H4 (cell line): ENCODE measurements at regions not wholly inside any gene's neighbourhood (a gene's known extent, or its start where the extent isn't known, plus 50 kb on each side); places are given as distances from the start of the nearest gene placed in this dataset.
"Not testable (repeated sequence)": the region's sequence is repeated elsewhere in the genome, so short reads cannot be mapped to it uniquely, and the experiment has no call there.

Experiments used
- DNase-seq: peaks from one replicate; pipeline ENCODE4 v3.0.0-alpha.2; 2015; ENCODE audit warnings: low spot score

- DNase-seq, result no peak
Measured at GRCh38 chrX:44096666-44097065, 123.5 kb upstream of the NDP start.

GRCh38 chrX:44094821-44095530 is 121.8 kb upstream of the NDP start:
- no peak for DNase-seq

- no peak for DNase-seq
Measured at GRCh38 chrX:44093431-44093830, 120.2 kb upstream of the NDP start.

DNA sequence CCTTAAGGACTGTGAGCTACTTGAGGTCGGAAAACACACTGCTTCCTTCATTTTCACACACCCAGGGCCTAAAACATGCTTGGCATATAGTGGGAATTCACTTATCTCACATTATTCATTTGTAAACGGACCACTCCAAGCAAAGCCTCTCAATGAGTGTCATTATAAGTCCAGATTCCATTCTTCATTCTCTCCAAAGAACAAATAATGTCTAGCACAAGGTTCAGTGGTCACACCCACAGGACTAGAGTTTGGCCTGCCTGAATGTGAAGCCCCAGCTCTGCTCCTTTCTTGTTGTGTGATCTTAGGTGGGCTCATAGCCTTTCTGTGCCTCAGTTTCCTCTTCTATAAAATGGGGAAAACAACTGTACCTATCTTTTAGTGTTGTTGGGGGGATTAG is 119.6 kb upstream of the NDP start:
- no peak for DNase-seq

- DNase-seq, result no peak
Measured at GRCh38 chrX:44088510-44089144, 115.4 kb upstream of the NDP start.

DNA sequence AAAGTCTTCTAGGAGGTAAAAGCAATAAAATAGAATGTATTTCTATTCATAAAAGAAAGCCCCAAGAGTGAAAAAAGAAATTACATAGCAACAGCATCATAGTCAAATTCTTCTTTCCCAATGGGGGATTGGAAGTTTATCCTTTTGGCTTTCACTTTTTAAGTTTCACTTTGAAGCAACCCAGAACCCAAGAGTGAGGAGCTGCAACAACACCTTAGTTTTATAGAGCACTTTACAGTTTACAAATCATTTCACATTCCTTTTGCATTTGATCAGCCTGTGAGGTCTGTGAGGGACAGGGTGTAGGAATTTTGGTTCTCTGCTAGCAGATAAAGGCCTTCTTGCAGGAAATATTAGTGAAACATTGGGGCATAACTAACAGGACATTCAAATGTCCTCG is 112.0 kb upstream of the NDP start:
- DNase-seq, result no peak

GRCh38 chrX:44082829-44083228 is 109.6 kb upstream of the NDP start:
- peak; percentile 52 for DNase-seq

DNA sequence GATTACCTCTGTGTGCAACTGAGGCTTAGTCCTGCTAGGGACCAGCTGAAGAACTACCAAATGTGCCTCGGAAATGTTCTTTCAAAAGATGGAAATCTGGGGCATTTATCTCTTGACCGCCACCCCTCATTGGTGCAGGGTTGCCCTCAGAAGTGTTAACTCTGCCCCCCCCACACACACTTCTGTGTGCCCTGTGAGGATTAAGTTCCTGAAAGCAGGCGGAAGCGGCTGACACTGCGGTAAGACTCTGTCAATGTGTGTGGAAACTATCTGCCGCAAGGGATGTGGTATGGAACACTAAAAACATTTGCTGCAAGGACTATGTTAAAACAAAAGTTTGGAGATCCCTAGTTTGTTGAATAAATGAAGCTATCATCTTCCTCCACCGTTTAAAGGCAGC is 106.9 kb upstream of the NDP start:
- DNase-seq, result no peak

- DNase-seq, result no peak
Measured at GRCh38 chrX:44072631-44073030, 99.4 kb upstream of the NDP start.

DNA sequence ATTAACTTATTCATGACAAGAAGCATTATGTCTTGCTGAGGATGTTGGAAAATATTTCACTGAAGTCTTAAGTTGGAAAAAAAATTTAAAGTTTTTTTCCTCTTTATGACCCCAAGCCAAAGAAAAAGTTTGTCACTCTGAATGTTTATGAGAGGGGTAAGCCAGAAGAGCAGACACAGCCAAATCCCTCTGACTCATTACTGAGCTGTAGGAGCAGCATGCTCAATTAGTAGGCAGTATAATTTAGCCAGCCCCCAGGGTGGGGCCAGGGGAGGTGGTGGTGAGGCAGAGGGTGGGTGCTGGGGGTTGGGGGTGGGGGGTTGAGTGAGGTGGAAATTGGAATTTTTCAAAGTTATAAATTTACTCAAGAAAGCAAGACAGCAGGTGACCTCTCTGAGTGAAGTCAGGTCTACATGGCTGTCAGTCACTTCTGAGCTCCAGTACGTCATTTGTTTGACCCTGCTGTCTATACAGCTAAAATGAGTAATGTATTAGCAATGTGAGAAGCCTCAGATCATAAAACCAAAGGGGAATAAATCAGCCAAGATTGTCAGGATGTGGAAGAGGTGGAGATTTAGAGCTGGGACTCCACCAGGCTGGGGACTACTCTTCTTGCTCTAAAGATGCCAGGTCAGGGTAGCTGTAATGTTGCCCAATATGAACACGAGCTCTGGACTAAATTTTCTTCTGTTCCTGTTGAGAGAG is 98.8 kb upstream of the NDP start:
- peak; percentile 41 for DNase-seq

DNA sequence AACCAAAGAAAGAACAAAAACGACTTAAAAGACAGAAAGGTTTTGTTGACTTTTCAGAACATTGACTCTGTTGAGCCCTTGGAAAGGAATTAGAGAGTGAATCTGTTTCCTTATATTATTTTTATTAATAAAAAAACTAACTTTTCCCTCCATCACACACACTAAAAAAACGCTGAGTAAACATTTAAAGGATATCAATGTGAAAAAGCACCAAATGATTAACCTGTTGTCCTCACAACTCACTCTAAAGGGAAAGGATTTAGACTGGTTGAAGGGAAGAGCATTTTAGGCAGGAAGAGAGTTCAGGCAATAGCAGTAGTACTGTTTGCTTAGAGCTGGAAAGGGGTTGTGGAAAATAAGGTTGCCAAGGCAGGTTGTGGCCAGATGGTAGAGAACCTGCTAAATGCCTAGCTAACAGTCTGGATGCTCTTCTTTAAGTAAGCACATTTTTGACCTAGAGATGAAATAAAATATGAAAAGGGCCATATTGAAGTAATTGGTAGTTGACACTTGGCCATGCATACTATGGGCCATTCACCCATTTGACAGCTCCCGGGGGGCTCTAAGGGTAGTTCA is 98.0 kb upstream of the NDP start:
- no peak for DNase-seq

DNA sequence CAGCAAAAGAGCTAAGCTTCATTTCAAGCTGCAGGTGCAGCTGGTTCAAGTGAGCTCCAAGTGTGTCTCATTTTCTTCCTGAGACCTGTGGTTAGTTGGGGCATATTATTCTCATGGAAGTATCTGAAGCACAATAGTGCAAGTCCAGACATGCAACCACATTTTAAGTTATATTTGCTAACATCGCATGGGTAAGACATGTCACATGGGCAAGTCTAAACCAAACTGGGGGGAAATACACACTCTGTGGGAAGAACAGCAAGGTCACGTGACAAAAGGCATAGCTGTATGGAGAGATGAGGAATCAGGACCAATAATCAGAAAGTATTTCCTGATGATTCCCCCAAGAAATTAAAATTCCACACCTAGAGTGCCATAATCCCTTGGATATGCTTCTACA is 94.9 kb upstream of the NDP start:
- DNase-seq, result no peak

- no peak for DNase-seq
Measured at GRCh38 chrX:44063606-44064005, 90.4 kb upstream of the NDP start.

- DNase-seq, result peak; percentile 6
Measured at GRCh38 chrX:44062840-44063239, 89.7 kb upstream of the NDP start.

DNA sequence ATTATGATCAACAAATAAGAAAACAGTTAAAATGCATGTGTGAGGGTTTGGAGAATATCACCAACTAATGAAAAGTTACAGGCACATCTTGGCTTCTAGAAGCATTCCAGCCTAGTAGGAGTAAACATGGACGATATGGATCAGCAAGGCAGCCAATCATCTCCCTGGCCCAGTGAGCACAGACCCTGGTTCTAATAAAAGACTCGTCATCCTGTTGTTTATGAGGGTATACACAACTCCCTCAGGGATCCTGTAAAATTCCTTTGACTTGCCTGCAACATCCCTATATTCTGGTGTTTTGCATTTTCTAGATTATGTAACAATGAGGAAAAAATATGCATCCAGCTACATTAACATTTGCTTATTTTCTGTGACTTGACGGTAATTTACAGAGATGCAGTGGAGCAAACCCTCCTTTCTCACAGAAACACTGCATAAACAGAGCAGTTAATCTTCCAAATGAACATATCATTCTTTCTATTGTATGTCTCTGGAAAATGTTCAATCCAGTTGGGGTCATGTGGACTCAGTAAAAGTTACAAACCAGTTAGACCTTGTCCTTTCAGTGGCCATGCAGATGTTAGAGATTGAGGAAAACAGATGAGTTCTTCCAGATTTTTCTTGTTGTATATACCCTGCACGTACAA is 88.9 kb upstream of the NDP start:
- no peak for DNase-seq

GRCh38 chrX:44060221-44060620 is 87.0 kb upstream of the NDP start:
- no peak for DNase-seq

GRCh38 chrX:44058339-44058738 is 85.1 kb upstream of the NDP start:
- DNase-seq, result no peak

DNA sequence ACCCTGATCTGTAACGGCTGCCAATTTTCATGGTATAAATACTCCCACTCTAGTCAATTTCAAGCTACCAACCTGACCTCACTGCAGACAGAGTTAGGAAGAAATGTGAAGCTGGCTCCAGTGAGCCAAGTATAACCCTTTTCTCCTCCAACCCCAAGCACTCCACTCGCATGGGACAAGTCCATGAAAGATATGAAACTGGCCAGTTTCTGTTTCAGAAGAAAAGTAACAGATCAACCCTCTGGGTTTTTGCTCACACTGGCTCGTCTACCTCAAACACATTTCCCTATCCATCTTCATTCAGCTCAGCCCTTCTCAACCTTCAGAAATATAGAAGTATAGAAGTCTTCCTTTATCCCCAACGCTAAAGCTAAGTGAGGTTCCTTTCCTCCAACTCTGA is 82.4 kb upstream of the NDP start:
- DNase-seq, result no peak

DNA sequence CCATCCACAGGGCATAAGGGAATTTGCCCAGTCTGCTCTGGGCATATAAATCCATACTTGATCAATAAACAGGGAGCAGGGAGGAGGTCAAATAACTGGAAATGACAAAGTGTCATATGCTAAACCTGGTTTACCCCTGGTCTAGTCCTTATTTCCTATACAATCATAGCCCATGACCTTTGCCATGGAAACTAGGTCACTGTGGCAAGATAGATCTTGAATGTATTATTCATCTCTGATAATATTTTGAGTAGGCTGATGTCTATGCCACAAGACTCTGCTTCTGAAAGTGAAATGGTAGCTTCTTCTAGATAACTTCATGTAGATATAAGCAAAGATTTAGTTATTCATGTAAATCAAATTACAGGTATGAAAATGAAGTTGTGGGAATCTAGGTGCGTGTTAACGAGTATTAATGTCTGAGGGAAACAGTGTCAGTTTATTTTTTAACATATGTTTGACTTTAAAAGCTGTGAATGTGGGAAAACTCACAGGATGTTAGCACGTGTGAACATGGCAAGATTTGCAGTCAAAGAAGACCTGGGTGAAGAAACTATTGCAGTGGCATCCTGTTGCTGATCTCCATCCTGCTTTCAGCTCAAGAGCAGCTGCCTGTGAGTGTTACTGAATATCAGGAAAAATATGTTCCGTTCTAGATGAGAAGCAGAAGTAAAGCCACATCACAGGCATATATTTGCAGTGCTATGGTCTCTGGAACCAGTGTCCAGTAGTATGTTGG is 81.8 kb upstream of the NDP start:
- DNase-seq, result no peak

- DNase-seq, result not testable (repeated sequence)
Measured at GRCh38 chrX:44045106-44045505, 71.9 kb upstream of the NDP start.

DNA sequence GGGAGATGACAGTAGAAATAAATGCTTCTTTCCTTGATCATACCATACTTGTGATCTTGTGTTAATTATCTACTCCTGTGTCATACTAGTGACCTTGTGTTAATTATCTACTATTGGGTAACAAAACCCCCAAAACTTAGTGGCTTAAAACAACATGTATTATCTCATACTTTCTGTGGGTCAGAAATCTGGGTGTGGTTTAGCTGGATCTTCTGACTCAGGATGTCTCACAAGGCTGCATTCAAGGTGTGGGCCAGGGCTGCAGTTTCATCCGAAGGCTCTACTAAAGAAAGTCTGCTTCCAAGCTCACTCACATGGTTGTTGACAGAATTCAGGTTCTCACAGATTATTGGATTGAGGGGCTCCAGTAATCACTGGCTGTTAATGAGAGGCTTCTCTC is 70.3 kb upstream of the NDP start:
- DNase-seq, result no peak

- no peak for DNase-seq
Measured at GRCh38 chrX:44042751-44043150, 69.6 kb upstream of the NDP start.
